GM19043 (cell line): ENCODE measurements at regions not wholly inside any gene's neighbourhood (a gene's known extent, or its start where the extent isn't known, plus 50 kb on each side); places are given as distances from the start of the nearest gene placed in this dataset.

Experiments
- ATAC-seq: cut with Tn5 transposase; IDR thresholded peaks from one replicate; pipeline ENCODE4 v1.9.1; 2021; ENCODE audit warnings: low read depth; ENCODE audit not compliant: unreplicated experiment

- ATAC-seq: no peak
Measured at GRCh38 chr13:22039961-22040360, 369.1 kb downstream of the FGF9 start.

- no peak for ATAC-seq
Measured at GRCh38 chr13:22040810-22041364, 370.0 kb downstream of the FGF9 start.

GRCh38 chr13:22041741-22042140 lies 370.9 kb downstream of the FGF9 start:
- no peak for ATAC-seq

- ATAC-seq: no peak
Measured at GRCh38 chr13:22047082-22047784, 376.4 kb downstream of the FGF9 start.

- no peak for ATAC-seq
Measured at GRCh38 chr13:22047785-22048104, 376.9 kb downstream of the FGF9 start.

- ATAC-seq: no peak
Measured at GRCh38 chr13:22049384-22049783, 378.5 kb downstream of the FGF9 start.

- ATAC-seq: no peak
Measured at GRCh38 chr13:22050951-22051563, 380.2 kb downstream of the FGF9 start.

GRCh38 chr13:22053053-22053452 lies 382.2 kb downstream of the FGF9 start:
- ATAC-seq: no peak

- ATAC-seq: no peak
Measured at GRCh38 chr13:22055259-22055658, 384.4 kb downstream of the FGF9 start.

GRCh38 chr13:22060187-22060586 lies 389.3 kb downstream of the FGF9 start:
- no peak for ATAC-seq

- ATAC-seq: peak; percentile 27
Measured at GRCh38 chr13:22061371-22061805, 390.5 kb downstream of the FGF9 start.

- ATAC-seq: peak; percentile 77
Measured at GRCh38 chr13:22061806-22062391, 391.0 kb downstream of the FGF9 start.

GRCh38 chr13:22062478-22063205 lies 391.8 kb downstream of the FGF9 start:
- ATAC-seq: no peak

- no peak for ATAC-seq
Measured at GRCh38 chr13:22063416-22064124, 392.7 kb downstream of the FGF9 start.

GRCh38 chr13:22064854-22065620 lies 394.2 kb downstream of the FGF9 start:
- no peak for ATAC-seq

GRCh38 chr13:22073718-22074117 lies 402.8 kb downstream of the FGF9 start:
- ATAC-seq: no peak

GRCh38 chr13:22074403-22074802 lies 403.5 kb downstream of the FGF9 start:
- ATAC-seq: no peak

- peak; percentile 48 for ATAC-seq
Measured at GRCh38 chr13:22076658-22077057, 405.8 kb downstream of the FGF9 start.

- ATAC-seq: no peak
Measured at GRCh38 chr13:22077205-22077683, 406.4 kb downstream of the FGF9 start.

GRCh38 chr13:22077764-22078163 lies 406.9 kb downstream of the FGF9 start:
- no peak for ATAC-seq
